ENCODE measurements at regions not wholly inside any gene's neighbourhood (a gene's known extent, or its start where the extent isn't known, plus 50 kb on each side); places are given as distances from the start of the nearest gene placed in this dataset.
A peak's percentile ranks its signal among the peaks of the same experiment; 100 is the strongest.

- no peak for ATAC-seq
- no peak for DNase-seq
- Mint-ChIP-seq H3K9me3 (peaks cover 6% of the 10 kb centered on the region), H3K4me3 (no peak overlapping the region), H3K27me3 (peaks cover 12% of the 10 kb centered on the region), H3K36me3 (ENCODE audit: low read depth) (no peaks in the 10 kb centered on the region), H3K27ac (no peak overlapping the region), H3K4me1 (no peaks in the 10 kb centered on the region)
Measured at GRCh38 chr1:221206076-221206475, 326.8 kb downstream of the HLX start.

- no peak overlapping the region for H3K4me3 Mint-ChIP-seq
- H3K9me3 Mint-ChIP-seq = peaks cover 6% of the 10 kb centered on the region
- ATAC-seq (no peak), DNase-seq (no peak)
- H3K27me3 Mint-ChIP-seq = peaks cover 7% of the 10 kb centered on the region
- peaks cover 2% of the 10 kb centered on the region for H3K4me1 Mint-ChIP-seq
- no peaks in the 10 kb centered on the region for H3K36me3 Mint-ChIP-seq (ENCODE audit: low read depth)
- no peak overlapping the region for H3K27ac Mint-ChIP-seq
Measured at GRCh38 chr1:221212926-221213325, 333.7 kb downstream of the HLX start.

- Mint-ChIP-seq H3K9me3 (no peaks in the 10 kb centered on the region), H3K4me1 (peaks cover 2% of the 10 kb centered on the region), H3K4me3 (no peak overlapping the region), H3K36me3 (ENCODE audit: low read depth) (no peaks in the 10 kb centered on the region), H3K27ac (no peak overlapping the region), H3K27me3 (peaks cover 1% of the 10 kb centered on the region)
- ATAC-seq (no peak), DNase-seq (no peak)
Measured at GRCh38 chr1:221217029-221217428, 337.8 kb downstream of the HLX start.

GRCh38 chr1:221223281-221223680, 344.0 kb downstream of the HLX start:
- DNase-seq (no peak), ATAC-seq (no peak)
- Mint-ChIP-seq H3K36me3 (ENCODE audit: low read depth) (no peaks in the 10 kb centered on the region), H3K4me3 (no peak overlapping the region), H3K27ac (no peak overlapping the region), H3K27me3 (peaks cover 4% of the 10 kb centered on the region), H3K4me1 (peaks cover 7% of the 10 kb centered on the region), H3K9me3 (peaks cover 23% of the 10 kb centered on the region)

GRCh38 chr1:221227460-221227859, 348.2 kb downstream of the HLX start:
- Mint-ChIP-seq H3K36me3 (ENCODE audit: low read depth) (no peaks in the 10 kb centered on the region), H3K27ac (no peak overlapping the region), H3K4me3 (no peak overlapping the region), H3K9me3 (peaks cover 23% of the 10 kb centered on the region), H3K27me3 (peaks cover 4% of the 10 kb centered on the region), H3K4me1 (peaks cover 8% of the 10 kb centered on the region)
- DNase-seq (no peak), ATAC-seq (no peak)

GRCh38 chr1:221227872-221228337, 348.7 kb downstream of the HLX start:
- Mint-ChIP-seq H3K9me3 (peaks cover 23% of the 10 kb centered on the region), H3K4me1 (peaks cover 8% of the 10 kb centered on the region), H3K36me3 (ENCODE audit: low read depth) (no peaks in the 10 kb centered on the region), H3K27ac (no peak overlapping the region), H3K4me3 (no peak overlapping the region), H3K27me3 (peaks cover 4% of the 10 kb centered on the region)
- no peak for DNase-seq
- peak; percentile 49 for ATAC-seq

GRCh38 chr1:221228594-221228993, 349.4 kb downstream of the HLX start:
- no peak for ATAC-seq
- Mint-ChIP-seq H3K36me3 (ENCODE audit: low read depth) (no peaks in the 10 kb centered on the region), H3K27me3 (peaks cover 4% of the 10 kb centered on the region), H3K27ac (no peak overlapping the region), H3K9me3 (peaks cover 20% of the 10 kb centered on the region), H3K4me3 (no peak overlapping the region), H3K4me1 (peaks cover 8% of the 10 kb centered on the region)
- no peak for DNase-seq

GRCh38 chr1:221230605-221231004, 351.4 kb downstream of the HLX start:
- Mint-ChIP-seq H3K9me3 (peaks cover 4% of the 10 kb centered on the region), H3K4me3 (no peak overlapping the region), H3K4me1 (peaks cover 8% of the 10 kb centered on the region), H3K27me3 (peaks cover 2% of the 10 kb centered on the region), H3K36me3 (ENCODE audit: low read depth) (no peaks in the 10 kb centered on the region), H3K27ac (no peak overlapping the region)
- DNase-seq (no peak), ATAC-seq (no peak)

GRCh38 chr1:221234791-221235190, 355.5 kb downstream of the HLX start:
- no peaks in the 10 kb centered on the region for H3K36me3 Mint-ChIP-seq (ENCODE audit: low read depth)
- H3K9me3 Mint-ChIP-seq = peaks cover 4% of the 10 kb centered on the region
- no peak overlapping the region for H3K4me3 Mint-ChIP-seq
- no peaks in the 10 kb centered on the region for H3K27me3 Mint-ChIP-seq
- no peak overlapping the region for H3K27ac Mint-ChIP-seq
- H3K4me1 Mint-ChIP-seq = no peaks in the 10 kb centered on the region
- no peak for DNase-seq
- no peak for ATAC-seq

- H3K4me3 Mint-ChIP-seq = no peak overlapping the region
- ATAC-seq (no peak), DNase-seq (no peak)
- peaks cover 4% of the 10 kb centered on the region for H3K9me3 Mint-ChIP-seq
- no peaks in the 10 kb centered on the region for H3K4me1 Mint-ChIP-seq
- no peaks in the 10 kb centered on the region for H3K27me3 Mint-ChIP-seq
- no peak overlapping the region for H3K27ac Mint-ChIP-seq
- H3K36me3 Mint-ChIP-seq (ENCODE audit: low read depth) = no peaks in the 10 kb centered on the region
Measured at GRCh38 chr1:221237587-221237986, 358.3 kb downstream of the HLX start.

- H3K4me3 Mint-ChIP-seq = no peak overlapping the region
Measured at GRCh38 chr1:221239181-221239580, 359.9 kb downstream of the HLX start.

GRCh38 chr1:221239792-221240191, 360.5 kb downstream of the HLX start:
- DNase-seq = no peak
- Mint-ChIP-seq H3K36me3 (ENCODE audit: low read depth) (no peaks in the 10 kb centered on the region), H3K9me3 (no peaks in the 10 kb centered on the region), H3K4me1 (no peaks in the 10 kb centered on the region), H3K27ac (no peak overlapping the region), H3K4me3 (no peak overlapping the region), H3K27me3 (no peaks in the 10 kb centered on the region)
- ATAC-seq = no peak

More at GRCh38 chr1:221239181-221239580, 359.9 kb downstream of the HLX start:
- no peak for ATAC-seq
- H3K27me3 Mint-ChIP-seq = no peaks in the 10 kb centered on the region
- no peaks in the 10 kb centered on the region for H3K9me3 Mint-ChIP-seq
- no peak overlapping the region for H3K27ac Mint-ChIP-seq
- DNase-seq = no peak
- H3K4me1 Mint-ChIP-seq = no peaks in the 10 kb centered on the region
- H3K36me3 Mint-ChIP-seq (ENCODE audit: low read depth) = no peaks in the 10 kb centered on the region

GRCh38 chr1:221240690-221241089, 361.4 kb downstream of the HLX start:
- Mint-ChIP-seq H3K9me3 (no peaks in the 10 kb centered on the region), H3K4me3 (no peak overlapping the region), H3K36me3 (ENCODE audit: low read depth) (no peaks in the 10 kb centered on the region), H3K27me3 (peaks cover 2% of the 10 kb centered on the region), H3K27ac (no peak overlapping the region), H3K4me1 (no peaks in the 10 kb centered on the region)
- no peak for ATAC-seq
- DNase-seq = no peak

GRCh38 chr1:221241157-221241556, 361.9 kb downstream of the HLX start:
- ATAC-seq = no peak
- H3K4me1 Mint-ChIP-seq = no peaks in the 10 kb centered on the region
- H3K4me3 Mint-ChIP-seq = no peak overlapping the region
- no peak for DNase-seq
- no peak overlapping the region for H3K27ac Mint-ChIP-seq
- H3K36me3 Mint-ChIP-seq (ENCODE audit: low read depth) = no peaks in the 10 kb centered on the region
- peaks cover 2% of the 10 kb centered on the region for H3K27me3 Mint-ChIP-seq
- no peaks in the 10 kb centered on the region for H3K9me3 Mint-ChIP-seq

GRCh38 chr1:221241592-221241991, 362.3 kb downstream of the HLX start:
- H3K27ac Mint-ChIP-seq = no peak overlapping the region
- H3K9me3 Mint-ChIP-seq = no peaks in the 10 kb centered on the region
- H3K36me3 Mint-ChIP-seq (ENCODE audit: low read depth) = no peaks in the 10 kb centered on the region
- ATAC-seq = no peak
- H3K4me3 Mint-ChIP-seq = no peak overlapping the region
- H3K27me3 Mint-ChIP-seq = peaks cover 2% of the 10 kb centered on the region
- no peaks in the 10 kb centered on the region for H3K4me1 Mint-ChIP-seq
- no peak for DNase-seq

- Mint-ChIP-seq H3K4me3 (no peak overlapping the region), H3K27ac (no peak overlapping the region), H3K27me3 (peaks cover 4% of the 10 kb centered on the region), H3K4me1 (no peaks in the 10 kb centered on the region), H3K9me3 (no peaks in the 10 kb centered on the region), H3K36me3 (ENCODE audit: low read depth) (no peaks in the 10 kb centered on the region)
- DNase-seq = no peak
- ATAC-seq = no peak
Measured at GRCh38 chr1:221246067-221246466, 366.8 kb downstream of the HLX start.

Measured in activated naive CD8-positive, alpha-beta T cell treated with anti-CD3 and anti-CD28 coated beads, Interleukin-2, amount 50 U/mL, for 24 hours (primary cell).